ENCODE measurements at regions not wholly inside any gene's neighbourhood (a gene's known extent, or its start where the extent isn't known, plus 50 kb on each side); places are given as distances from the start of the nearest gene placed in this dataset.

- TF ChIP-seq CTCF (conservative IDR thresholded peaks at IDR 0.05) = no peak
- Mint-ChIP-seq H3K27me3 (no peaks in the 10 kb centered on the region), H3K9me3 (peaks cover 3% of the 10 kb centered on the region), H3K36me3 (no peaks in the 10 kb centered on the region), H3K4me3 (no peak overlapping the region), H3K4me1 (ENCODE audit: unreplicated experiment) (peaks cover 8% of the 10 kb centered on the region), H3K27ac (no peak overlapping the region)
- DNase-seq (ENCODE audit: extremely low spot score, unreplicated experiment) = no peak
Measured at GRCh38 chr14:51307551-51307950, 67.5 kb downstream of the TMX1 start.

GRCh38 chr14:51308866-51309265 is 68.8 kb downstream of the TMX1 start:
- DNase-seq (ENCODE audit: extremely low spot score, unreplicated experiment) = no peak
- Mint-ChIP-seq H3K27ac (no peak overlapping the region), H3K9me3 (peaks cover 3% of the 10 kb centered on the region), H3K4me1 (ENCODE audit: unreplicated experiment) (peaks cover 4% of the 10 kb centered on the region), H3K4me3 (no peak overlapping the region), H3K27me3 (no peaks in the 10 kb centered on the region), H3K36me3 (no peaks in the 10 kb centered on the region)
- TF ChIP-seq CTCF (conservative IDR thresholded peaks at IDR 0.05) = no peak

GRCh38 chr14:51310505-51310944 is 70.5 kb downstream of the TMX1 start:
- no peak overlapping the region for H3K27ac Mint-ChIP-seq
- H3K9me3 Mint-ChIP-seq = peaks cover 3% of the 10 kb centered on the region
- H3K4me1 Mint-ChIP-seq (ENCODE audit: unreplicated experiment) = peaks cover 5% of the 10 kb centered on the region
- H3K27me3 Mint-ChIP-seq = no peaks in the 10 kb centered on the region
- no peak for TF ChIP-seq CTCF (conservative IDR thresholded peaks at IDR 0.05)
- H3K36me3 Mint-ChIP-seq = no peaks in the 10 kb centered on the region
- DNase-seq (ENCODE audit: extremely low spot score, unreplicated experiment) = no peak
- H3K4me3 Mint-ChIP-seq = no peak overlapping the region

GRCh38 chr14:51314321-51315015 is 74.4 kb downstream of the TMX1 start:
- H3K9me3 Mint-ChIP-seq = no peaks in the 10 kb centered on the region
- no peaks in the 10 kb centered on the region for H3K36me3 Mint-ChIP-seq
- TF ChIP-seq CTCF (conservative IDR thresholded peaks at IDR 0.05) = no peak
- peaks cover 18% of the 10 kb centered on the region for H3K4me1 Mint-ChIP-seq (ENCODE audit: unreplicated experiment)
- DNase-seq (ENCODE audit: extremely low spot score, unreplicated experiment) = no peak
- H3K4me3 Mint-ChIP-seq = no peak overlapping the region
- no peaks in the 10 kb centered on the region for H3K27me3 Mint-ChIP-seq
- no peak overlapping the region for H3K27ac Mint-ChIP-seq

GRCh38 chr14:51317373-51317772 is 77.3 kb downstream of the TMX1 start:
- Mint-ChIP-seq H3K27me3 (no peaks in the 10 kb centered on the region), H3K36me3 (no peaks in the 10 kb centered on the region), H3K27ac (no peak overlapping the region), H3K4me1 (ENCODE audit: unreplicated experiment) (peaks cover 15% of the 10 kb centered on the region), H3K9me3 (no peaks in the 10 kb centered on the region), H3K4me3 (no peak overlapping the region)
- DNase-seq (ENCODE audit: extremely low spot score, unreplicated experiment) = no peak
- TF ChIP-seq CTCF (conservative IDR thresholded peaks at IDR 0.05) = no peak
